Omental fat pad (tissue), 3 donors: ENCODE measurements at regions not wholly inside any gene's neighbourhood (a gene's known extent, or its start where the extent isn't known, plus 50 kb on each side); places are given as distances from the start of the nearest gene placed in this dataset.

Source experiments
- ATAC-seq: fragments of 150-250 bp; one replicate; pipeline ENCODE4 v1.9.1; 2016; ENCODE audit warnings: mild to moderate bottlenecking, moderate library complexity; ENCODE audit not compliant: low FRiP score
- DNase-seq: peaks from one replicate; pipeline ENCODE4 v3.0.0-alpha.2; 2019; ENCODE audit warnings: low spot score
- CTCF ChIP-seq, 3 donors: fragments of 450-650 bp; IDR thresholded peaks; one replicate each; pipeline ENCODE4 v1.5.1; 2016 to 2017; ENCODE audit warnings: antibody characterized with exemption in 3 of 3, mild to moderate bottlenecking in 3 of 3, moderate library complexity in 2 of 3

- no peak for ATAC-seq
- no peak for TF ChIP-seq CTCF (IDR thresholded peaks at IDR 0.05)
- DNase-seq: no peak
Observed at GRCh38 chr2:235352541-235352940, 141.3 kb upstream of the AGAP1 start.

GRCh38 chr2:235357881-235358280, 136.0 kb upstream of the AGAP1 start:
- ATAC-seq: no peak
- no peak for DNase-seq
- no peak for TF ChIP-seq CTCF (IDR thresholded peaks at IDR 0.05)

GRCh38 chr2:235358981-235359471, 134.8 kb upstream of the AGAP1 start:
- DNase-seq (no peak), ATAC-seq (no peak)
- no peak for TF ChIP-seq CTCF (IDR thresholded peaks at IDR 0.05)

GRCh38 chr2:235360446-235360845, 133.4 kb upstream of the AGAP1 start:
- no peak for TF ChIP-seq CTCF (IDR thresholded peaks at IDR 0.05)
- ATAC-seq (no peak), DNase-seq (no peak)

GRCh38 chr2:235365743-235366142, 128.1 kb upstream of the AGAP1 start:
- ATAC-seq (no peak), DNase-seq (no peak)
- no peak for TF ChIP-seq CTCF (IDR thresholded peaks at IDR 0.05)

GRCh38 chr2:235366390-235366789, 127.5 kb upstream of the AGAP1 start:
- DNase-seq (no peak), ATAC-seq (no peak)
- TF ChIP-seq CTCF (IDR thresholded peaks at IDR 0.05): no peak

- no peak for ATAC-seq
- no peak for DNase-seq
- TF ChIP-seq CTCF (IDR thresholded peaks at IDR 0.05): no peak
Observed at GRCh38 chr2:235366807-235367206, 127.0 kb upstream of the AGAP1 start.
